Activated CD8-positive, alpha-beta memory T cell treated with anti-CD3 and anti-CD28 coated beads, Interleukin-2, amount 50 U/mL, for 4 hours (primary cell): ENCODE measurements at regions not wholly inside any gene's neighbourhood (a gene's known extent, or its start where the extent isn't known, plus 50 kb on each side); places are given as distances from the start of the nearest gene placed in this dataset.
"Not testable (repeated sequence)": the region's sequence is repeated elsewhere in the genome, so short reads cannot be mapped to it uniquely, and the experiment has no call there.

ENCODE experiments used
- DNase-seq: peaks from one replicate; pipeline ENCODE4 v3.0.0-alpha.2; 2020

DNA sequence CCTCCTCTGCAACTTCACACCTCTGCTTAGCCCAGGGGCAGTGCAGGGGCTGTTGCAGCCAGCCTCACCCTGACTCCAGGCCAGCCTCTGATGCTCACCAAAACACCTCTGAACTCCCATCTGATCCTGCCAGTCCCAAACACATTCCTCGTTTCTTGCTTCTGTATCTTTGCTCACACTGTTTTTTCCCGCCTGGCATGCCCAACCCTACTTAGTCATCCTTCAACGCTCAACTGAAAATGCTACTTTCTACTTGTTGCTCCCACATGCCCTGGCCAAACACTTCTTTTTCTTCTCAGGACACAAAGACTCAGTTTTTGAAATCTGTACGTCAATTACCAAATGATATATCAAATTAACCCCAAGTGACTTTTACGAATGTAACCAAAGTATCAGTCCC lies 140.8 kb upstream of the ZBED5 start:
- no peak for DNase-seq

DNA sequence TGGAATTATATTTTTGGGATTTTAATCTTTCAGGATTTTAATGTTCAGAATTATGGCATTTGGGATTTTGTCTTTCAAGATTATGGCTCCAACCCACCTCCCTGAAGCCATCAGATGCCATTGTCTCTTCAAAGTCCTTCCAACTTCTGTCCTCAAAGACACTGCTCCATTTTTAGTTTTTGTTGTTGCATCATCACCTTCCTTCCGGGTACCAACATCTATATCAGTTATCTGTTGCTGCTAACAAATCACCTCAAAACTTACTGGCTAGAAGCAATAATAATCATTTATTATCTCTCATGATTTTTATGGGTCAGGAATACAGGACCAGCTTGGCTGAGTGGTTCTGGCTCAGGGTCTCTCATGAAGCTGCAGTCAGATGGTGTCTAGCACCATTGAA lies 138.8 kb upstream of the ZBED5 start:
- no peak for DNase-seq

DNA sequence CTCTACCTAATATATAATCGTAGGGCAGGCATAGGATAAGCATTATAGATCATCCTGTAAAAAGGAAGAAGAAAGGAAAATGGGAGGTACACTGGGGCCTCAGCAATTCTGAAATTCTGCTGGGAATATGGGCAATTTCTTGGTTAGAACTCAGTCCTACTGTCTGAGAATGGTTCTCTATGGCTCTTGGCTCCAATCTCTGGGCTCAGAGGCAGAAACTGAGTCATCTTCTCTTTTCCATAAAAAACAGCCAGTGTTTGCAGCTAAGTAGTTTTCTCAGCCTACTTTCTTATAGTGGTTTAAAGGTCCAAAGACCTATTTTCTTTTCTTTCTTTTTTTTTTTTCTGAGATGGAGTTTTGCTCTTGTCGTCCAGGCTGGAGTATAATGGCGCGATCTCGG lies 135.8 kb upstream of the ZBED5 start:
- DNase-seq, result no peak

DNA sequence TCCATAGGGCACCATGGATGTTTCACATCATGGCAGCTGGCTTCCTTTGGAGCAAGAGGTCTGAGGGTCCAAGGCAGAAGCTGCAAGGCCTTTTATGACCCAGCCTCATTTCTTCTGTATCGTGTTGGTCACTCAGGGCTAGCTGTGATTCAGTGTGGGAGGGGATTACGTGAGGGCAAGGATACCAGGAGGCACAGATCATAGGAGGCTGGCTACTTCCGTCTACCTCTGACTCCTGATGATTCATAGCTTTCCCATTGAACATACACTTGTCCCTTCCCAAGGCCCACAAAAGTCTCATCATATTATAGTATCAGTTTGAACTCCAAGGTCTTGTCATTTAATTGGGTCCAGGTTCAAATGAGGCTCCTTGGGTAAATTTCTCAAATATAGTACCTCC lies 135.3 kb upstream of the ZBED5 start:
- no peak for DNase-seq

DNA sequence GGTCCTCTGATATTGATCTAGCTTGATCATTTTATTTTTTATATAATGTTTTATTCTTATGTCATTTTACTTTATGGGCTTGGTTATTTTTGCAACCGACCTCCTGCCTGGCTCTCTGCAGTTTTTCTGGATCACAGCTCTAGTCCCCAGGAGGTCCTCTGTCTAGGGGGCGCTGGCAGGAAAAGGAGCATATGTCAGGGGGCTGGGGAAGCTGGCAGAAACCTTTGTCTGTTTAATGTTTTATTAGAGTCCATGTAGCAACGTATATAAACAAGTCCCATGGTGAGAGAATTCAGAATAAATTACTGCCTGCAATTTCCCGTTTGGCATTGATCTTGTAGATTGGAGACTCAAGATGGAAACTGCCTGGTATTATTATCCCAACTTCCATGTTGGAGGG lies 133.5 kb upstream of the ZBED5 start:
- no peak for DNase-seq

DNA sequence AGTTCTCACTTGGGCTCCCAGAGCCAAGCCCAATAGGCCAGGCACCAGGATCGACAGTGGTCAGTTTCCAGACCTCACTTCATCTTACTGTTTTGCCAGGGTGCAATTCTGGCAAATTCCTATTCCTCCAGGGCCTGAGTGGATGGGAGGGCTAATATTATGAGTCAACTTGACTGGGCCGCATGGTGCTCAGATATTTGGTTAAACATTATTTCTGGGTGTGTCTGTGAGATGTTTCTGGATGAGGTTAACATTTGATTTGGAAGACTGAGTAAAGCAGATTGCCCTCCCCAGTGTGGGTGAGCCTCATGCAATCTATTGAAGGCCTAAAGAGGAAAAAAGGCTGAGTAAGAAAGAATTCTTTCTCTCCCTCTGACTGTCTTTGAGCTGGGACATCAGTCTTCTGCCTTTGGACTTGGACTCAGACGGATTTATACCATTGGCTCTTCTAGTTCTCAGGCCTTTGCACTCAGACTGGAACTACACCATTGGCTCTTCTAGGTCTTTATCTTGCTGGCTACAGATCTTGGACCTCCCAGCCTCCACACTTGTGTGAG lies 132.9 kb upstream of the ZBED5 start:
- DNase-seq, result no peak

DNA sequence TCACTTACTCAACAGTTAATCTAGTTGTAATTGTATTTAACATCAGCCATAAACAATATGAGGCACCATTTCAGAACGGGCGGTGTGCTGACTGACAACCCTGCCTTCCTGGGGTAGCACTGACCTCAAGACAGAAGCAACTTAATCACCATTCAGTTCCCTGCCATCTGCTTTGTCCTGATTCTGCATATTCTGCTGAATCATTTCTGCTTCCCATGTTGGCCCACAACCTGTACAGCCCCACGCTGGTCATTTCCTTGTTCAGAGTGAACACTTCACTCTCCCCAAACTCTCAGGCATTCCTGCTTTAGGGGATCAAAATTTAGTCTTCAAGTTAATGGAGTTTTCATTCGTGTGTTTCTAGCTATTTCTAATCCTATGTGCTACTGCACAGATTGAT lies 132.3 kb upstream of the ZBED5 start:
- DNase-seq, result no peak

DNA sequence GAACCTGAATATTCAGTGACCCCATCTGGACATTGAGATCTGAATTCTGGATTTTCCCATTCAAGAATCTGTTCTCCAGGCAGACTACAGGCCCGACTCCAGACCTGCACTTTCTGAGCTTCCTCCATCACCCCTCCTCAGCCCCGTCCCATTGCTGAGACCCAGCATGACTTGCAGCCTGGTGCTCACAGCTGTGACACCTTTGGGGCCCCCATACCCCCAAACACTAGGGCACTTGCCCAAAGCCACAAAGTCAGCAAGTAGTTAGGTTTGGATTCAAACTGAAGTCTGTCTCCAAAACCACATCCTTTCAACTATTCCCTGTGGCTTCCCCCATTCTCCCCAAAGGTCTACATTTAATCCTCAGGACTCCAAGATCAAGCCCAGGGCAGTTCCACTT lies 128.2 kb upstream of the ZBED5 start:
- DNase-seq, result no peak

DNA sequence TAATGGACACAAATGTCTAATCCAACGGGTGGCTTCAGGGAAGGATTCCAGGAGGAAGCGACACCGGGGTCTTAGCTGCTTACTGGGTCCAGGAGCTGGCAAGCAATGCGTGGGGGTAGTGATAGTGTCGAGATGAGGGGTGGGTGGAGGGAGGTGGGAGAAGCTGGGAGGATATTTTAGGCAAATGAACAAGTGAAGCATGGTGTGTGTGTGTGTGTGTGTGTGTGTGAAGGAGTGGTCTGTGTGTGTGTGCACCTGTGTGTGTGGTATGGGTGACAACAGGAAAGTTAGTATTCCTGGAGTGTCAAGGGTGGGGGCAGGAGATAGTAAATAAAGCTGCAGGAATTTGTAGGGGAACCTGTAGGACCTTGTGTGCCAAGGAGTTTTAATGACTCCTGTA lies 126.9 kb upstream of the ZBED5 start:
- no peak for DNase-seq

DNA sequence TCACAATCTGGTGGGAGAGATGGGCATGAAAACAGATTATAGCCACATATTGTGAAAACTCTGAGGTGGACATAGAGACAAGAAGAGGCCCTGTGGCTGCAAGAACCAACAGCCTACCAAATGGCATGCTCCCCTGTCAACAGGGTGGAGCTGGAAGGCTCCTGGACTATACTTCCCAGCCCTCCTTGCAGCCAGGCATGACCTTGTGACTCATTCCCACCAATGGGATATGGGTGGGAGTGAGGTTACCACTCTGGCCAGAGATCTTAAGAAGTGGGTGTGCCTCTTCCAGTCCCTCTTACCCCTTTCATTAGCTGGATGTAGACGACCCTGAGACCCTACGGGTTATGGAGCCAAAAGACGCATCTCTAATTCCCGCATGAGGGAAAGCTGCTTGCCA lies 126.4 kb upstream of the ZBED5 start:
- no peak for DNase-seq

DNA sequence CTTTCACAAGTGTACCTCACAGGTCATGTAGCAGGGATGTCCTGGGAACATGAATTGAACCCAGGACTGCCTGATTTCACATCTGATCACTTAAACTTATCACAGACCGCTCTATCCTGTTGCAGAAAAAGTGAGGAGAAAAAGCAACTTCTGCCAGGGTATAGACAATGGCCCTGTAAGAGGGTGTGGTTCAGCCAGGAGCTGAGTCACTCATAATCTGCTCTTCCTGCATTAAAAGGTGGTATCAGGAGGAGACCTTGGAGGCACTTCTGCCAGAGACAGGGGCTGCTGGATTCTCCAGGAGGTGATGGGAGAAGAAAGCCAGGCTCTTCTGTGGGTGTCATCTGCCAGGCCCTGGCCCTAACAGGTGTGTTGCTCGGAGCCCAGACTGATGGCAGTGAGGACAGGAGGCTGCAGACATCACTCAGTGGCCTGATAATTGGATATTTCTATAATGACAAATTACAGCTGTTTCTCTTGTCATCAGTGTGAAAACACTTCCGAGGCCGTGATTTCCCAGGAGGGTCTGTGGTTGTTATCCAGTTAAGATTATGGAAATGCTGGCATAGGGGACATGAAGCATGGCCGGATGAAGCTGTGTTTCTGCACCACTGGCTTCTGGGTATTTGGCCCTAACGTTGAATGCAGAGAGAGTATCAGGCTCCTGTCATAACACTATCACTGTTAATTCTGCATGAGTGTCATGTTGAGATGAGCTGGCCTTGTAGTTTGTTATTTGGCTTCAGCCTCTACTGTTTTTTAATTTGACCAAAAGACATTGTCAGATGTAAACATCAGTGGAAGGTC lies 125.1 kb upstream of the ZBED5 start:
- no peak for DNase-seq

DNA sequence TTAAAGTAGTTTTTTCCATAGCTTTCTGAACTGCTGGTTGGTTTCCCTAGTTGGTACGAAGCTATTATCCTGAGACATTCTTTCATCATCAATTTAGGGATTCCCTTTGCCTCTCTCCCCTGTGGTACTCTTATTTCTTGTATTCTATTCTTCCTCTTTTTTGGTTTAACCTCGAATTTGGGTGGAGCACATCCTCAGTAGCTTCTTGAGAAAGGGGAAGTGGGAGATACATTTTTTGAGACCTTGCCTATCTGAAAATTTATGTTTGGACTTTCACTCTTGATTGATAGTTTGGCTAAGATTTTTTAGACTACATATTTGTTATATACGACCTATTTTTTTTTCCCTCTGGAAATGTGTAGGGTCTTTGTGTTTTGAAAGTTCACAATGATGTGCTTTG lies 121.7 kb upstream of the ZBED5 start:
- DNase-seq, result no peak

DNA sequence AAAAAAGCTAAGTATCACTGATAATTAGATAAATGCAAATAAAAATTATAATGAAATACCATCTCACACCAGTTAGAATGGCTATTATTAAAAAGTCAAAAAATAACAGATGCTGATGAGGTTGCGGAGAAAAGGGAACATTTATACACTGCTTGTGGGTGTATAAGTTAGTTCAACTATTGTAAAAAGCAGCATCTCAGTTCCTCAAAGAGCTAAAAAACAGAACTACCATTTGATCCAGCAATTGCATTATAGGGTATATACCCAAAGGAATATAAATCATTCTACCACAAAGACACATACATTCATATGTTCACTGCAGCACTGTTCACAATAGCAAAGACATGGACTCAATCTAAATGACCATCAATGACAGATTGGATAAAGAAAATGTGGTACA lies 120.3 kb upstream of the ZBED5 start:
- DNase-seq, result no peak

DNA sequence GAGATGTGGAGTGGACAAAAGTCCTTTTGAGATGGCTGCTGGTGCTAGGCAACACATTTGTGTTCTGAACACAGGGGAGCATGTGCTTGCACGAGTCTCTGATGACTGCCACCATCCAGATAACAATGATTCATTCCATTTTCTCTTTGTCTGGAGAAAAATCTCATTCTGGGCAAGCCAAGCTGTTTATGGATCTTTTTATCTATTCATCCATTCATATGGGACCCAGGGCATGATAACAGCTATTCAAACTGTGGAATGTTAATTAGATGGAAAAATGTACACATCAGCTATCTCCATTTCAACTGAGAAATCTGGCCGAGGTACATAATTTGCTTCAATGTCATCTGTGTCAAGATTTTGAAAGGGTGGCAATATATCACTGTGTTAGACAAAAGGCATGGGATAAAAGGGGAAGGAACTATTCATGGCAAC lies 117.5 kb upstream of the ZBED5 start:
- DNase-seq, result no peak

DNA sequence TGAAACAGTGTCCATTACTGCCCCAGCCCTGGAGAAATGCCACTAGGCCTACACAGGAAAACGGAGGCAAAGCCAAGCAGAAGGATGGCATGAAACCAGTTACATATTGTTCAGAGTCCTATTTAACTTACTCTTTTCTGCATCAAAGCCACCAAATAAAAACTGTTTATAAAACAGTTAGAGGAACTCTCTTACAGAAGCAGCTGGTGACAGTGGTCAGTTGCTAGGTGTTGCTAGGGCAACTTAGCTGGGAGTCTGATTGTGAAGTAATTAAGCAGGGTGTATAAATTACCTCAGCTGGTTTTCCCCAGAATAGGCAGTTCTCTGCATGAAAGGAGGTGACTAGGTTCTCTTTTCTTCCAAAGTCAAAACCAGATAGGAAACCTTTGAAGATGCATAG lies 115.6 kb upstream of the ZBED5 start:
- no peak for DNase-seq

DNA sequence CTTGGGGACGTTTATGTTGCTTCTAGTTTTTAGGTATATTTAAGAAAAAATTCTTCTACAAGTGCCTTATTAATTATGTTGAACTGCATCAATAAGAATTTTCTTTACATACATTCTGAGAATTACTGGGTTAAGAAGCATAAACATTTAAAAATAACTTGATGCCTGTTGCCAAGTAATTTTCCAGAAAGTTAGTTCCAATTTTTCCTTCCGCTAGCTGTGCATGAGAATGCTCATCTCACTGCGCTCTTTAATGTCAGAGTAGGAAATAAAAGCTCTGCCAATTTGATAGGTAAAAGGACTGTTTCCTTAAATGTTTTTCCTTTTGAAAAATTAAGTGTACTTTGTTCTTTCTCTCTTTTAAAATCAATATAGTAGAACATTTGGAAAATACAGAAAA lies 113.1 kb upstream of the ZBED5 start:
- DNase-seq, result no peak

DNA sequence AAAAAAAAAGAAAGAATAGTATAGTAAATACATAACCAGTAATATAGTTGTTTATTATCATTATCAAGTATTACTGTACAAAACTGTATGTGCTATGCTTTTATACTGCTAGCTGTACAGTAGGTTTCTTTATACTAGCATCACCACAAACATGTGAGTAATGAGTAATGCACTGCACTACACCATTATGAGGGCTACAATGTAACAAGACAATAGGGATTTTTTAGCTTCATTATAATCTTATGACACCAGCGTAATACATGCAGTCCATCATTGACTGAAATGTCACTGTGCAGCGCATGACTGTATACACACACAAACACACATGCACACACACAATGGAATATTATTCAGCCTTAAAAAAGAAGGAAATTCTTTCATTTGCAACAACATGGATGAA lies 111.5 kb upstream of the ZBED5 start:
- DNase-seq, result no peak

DNA sequence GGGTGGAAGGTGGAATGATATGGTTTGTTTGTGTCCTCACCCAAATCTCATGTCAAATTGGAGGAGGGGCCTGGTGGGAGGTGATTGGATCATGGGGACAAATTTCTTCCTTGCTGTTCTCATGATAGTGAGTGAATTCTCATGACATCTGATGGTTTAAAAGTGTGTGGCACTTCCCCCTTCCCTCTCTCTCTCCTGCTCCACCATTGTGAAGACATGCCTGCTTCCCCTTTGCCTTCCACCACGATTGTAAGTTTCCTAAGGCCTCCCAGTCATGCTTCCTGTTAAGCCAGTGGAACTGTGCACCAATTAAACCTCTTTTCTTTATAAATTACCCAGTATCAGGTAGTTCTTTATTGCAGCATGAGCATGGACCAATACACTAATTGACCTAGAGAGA lies 99.0 kb upstream of the ZBED5 start:
- DNase-seq, result not testable (repeated sequence)

DNA sequence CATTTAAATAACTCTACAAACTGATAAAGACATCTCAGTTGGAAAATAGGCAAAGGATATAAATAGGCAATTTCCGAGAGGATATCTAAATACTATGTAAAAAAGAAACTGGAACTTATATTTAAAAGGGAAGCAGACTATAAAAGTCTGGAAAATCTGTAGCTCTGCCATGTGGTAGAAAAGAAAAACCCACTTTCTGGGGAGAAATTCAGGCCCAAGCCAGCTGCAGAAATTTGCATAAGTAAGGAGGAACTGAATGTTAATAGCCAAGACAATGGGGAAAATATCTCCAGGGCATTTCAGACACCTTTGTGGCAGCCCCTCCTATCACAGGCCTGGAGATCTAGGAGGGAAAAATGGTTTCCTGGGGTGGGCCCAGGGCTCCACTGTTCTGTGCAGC lies 97.8 kb upstream of the ZBED5 start:
- no peak for DNase-seq

DNA sequence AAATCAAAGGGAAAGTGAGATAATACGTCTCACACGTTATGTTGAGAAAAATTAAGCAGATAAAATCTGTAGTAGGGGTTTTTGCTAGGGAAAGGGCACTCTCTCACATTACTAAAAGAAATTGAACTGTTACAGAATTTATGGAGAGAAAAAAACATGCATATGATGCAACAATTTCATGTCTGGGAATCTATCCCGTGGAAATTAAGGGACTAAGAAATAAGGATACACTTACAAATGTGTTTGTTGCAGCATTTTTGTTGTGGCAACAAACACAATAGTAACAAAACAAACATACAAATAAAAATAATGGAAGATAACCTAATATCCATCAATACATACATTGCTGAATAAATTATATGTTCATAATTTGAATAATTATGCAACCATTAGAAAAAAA lies 96.3 kb upstream of the ZBED5 start:
- no peak for DNase-seq

DNA sequence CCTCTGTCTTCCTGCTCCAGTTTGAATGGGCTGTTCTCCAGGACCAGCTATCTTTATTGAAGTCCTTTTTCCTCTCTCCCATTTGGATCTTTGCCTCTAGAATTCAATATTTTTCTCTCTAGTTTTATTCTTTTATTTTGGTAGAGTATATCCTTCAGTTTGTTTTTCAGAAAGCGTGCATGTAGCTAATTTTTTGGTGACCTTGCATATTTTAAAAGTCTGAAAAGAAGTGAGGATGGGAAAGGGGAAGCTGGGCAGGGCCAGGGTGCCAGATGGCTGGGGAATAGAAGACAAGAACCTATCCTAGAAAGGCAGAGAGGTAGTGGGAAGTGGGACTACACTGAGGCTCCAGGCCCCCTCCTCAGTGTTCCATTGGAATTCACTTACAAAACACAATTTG lies 95.0 kb upstream of the ZBED5 start:
- DNase-seq, result no peak

DNA sequence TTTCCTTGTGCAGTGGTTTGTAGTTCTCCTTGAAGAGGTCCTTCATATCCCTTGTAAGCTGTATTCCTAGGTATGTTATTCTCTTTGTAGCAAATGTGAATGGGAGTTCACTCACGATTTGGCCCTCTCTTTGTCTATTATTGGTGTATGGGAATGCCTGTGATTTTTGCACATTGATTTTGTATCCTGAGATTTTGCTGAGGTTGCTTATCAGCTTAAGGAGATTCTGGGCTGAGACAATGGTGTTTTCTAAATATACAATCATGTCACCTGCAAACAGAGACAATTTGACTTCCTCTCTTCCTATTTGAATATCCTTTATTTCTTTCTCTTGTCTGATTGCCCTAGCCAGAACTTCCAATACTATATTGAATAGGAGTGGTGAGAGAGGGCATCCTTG lies 90.1 kb upstream of the ZBED5 start:
- not testable (repeated sequence) for DNase-seq

DNA sequence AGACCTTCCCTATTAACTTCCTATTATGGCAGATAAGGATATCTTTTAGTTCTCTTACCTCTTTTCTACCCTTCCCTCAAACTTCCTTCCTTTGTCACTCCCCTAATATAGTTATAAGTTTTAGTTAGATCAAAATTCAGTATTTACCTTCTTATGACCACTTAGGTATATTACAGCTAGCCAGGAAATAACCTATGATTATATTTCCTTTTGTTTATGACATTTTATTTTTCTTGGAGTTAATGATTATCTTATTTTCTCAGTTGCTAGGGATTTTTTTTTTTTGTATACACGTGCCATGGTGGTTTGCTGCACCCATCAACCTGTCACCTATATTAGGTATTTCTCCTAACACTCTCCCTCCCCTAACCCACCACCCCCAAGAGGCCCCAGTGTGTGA lies 88.2 kb upstream of the ZBED5 start:
- DNase-seq, result no peak

DNA sequence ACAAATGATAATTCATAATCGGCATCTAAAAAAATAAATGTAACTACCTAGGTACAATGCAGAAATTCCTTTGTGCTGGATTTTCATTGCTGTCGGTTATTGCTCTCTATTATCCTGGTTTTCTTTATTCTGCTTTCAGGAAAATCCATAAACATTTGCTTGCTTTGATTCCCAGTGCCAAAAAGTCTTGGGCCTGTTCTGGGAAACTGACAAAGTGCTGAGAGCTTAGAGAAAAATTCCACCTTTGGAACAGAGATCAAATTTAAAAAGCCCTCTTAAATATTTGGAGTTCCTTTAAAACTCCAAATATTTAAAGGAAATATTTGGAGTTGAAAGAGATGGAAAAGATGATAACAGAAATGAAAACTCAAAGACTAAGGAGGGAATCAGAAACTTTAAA lies 87.3 kb upstream of the ZBED5 start:
- DNase-seq, result no peak

DNA sequence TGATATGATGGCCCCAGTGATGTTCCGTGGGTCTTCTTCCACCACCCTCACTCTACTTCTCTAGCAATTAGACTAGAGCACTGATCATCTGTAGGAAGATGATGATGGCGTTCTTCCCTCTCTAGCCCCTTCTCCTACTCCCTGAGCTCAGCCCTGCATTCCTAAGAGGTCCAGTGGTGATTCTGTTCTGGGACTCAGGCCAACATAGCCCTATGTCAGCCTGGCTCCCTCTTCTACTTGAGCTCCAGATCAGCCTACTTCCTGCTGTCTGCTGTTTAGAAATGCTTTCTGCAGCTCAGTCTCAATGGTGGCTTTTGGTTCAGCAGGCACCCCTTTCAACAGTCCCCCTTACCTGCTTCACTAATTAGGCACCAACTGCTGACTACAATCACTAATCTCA lies 86.1 kb upstream of the ZBED5 start:
- no peak for DNase-seq
